ENCODE measurements at regions not wholly inside any gene's neighbourhood (a gene's known extent, or its start where the extent isn't known, plus 50 kb on each side); places are given as distances from the start of the nearest gene placed in this dataset.

DNA sequence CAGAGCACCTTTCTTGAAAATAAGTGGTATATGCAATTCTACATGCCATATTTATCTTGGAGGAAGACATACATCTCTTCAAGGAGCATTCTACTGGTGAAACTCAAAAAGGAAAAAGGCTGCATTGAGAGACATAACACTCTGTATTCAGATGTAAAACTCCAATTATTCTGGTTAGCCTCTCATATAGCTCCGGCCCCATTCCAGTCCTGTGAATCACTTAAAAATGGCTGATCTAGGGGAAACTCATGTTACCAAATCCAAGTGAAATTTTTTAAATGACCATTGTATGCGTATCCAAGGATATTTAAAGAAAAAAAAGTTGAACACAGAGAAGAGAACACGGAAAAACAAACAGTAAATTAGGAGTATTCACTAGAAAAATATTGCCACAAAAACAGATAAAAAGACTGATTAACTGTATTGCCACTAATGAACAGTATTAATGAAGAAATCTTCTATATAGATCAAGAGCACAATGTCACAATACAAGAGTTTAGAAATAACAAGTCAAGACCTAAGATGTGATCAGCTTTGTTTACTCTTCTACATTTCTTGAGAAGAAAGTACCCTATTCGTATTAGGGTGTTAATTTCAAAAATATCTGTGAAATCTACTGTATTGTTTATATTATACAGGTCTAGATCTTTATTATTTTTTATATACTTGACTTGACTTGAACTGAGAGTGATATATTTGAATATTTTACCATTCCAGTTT is 124.5 kb upstream of the GJE1 start:
- H3K36me3 ChIP-seq (ENCODE audit: control insufficient read depth, insufficient read depth, low read length), result no peaks in the 10 kb centered on the region
- WGBS (ENCODE audit: insufficient coverage), result no CpG with 5 or more reads among the region's 4 CpGs
- no peak for DNase-seq (ENCODE audit: low read depth in 4 of 6, low spot score in 6 of 6)

DNA sequence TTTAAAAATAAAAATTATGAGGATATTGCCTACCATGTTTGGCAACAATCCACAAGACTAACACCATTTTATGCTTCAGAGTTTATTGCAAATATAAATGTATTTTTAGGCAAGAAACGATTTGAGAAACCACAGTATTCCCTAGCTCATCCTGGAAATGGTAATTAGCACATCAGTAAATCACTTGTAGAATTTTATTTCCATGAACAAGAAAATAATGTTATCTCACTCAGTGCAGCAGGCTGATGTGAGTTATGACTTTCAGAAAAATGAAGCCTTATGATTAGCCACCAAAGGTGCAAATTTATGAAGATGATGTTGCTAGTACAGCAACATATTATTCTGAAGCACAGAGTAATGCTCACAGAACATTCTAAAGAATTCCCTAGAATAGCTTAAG is 127.7 kb upstream of the GJE1 start:
- Histone ChIP-seq H3K9me3 (ENCODE audit: control insufficient read depth, insufficient read depth, low read length) (no peaks in the 10 kb centered on the region), H3K27ac (ENCODE audit: low read depth, low read length) (no peak overlapping the region), H3K27me3 (ENCODE audit: control insufficient read depth, insufficient read depth, low read length) (no peaks in the 10 kb centered on the region), H3K4me1 (ENCODE audit: control insufficient read depth, insufficient read depth, low read length) (no peaks in the 10 kb centered on the region), H3K36me3 (ENCODE audit: control insufficient read depth, insufficient read depth, low read length) (no peaks in the 10 kb centered on the region), H3K4me3 (ENCODE audit: low read depth, low read length) (no peak overlapping the region)
- WGBS (ENCODE audit: insufficient coverage), result no CpG with 5 or more reads among the region's 1 CpG
- peak in 1 of 6 donors; percentile 53 for DNase-seq (ENCODE audit: low read depth in 4 of 6, low spot score in 6 of 6)

More for the DNA sequence above, 124.5 kb upstream of the GJE1 start:
- no peaks in the 10 kb centered on the region for H3K4me1 ChIP-seq (ENCODE audit: control insufficient read depth, insufficient read depth, low read length)
- H3K27me3 ChIP-seq (ENCODE audit: control insufficient read depth, insufficient read depth, low read length), result no peaks in the 10 kb centered on the region
- no peak overlapping the region for H3K4me3 ChIP-seq (ENCODE audit: low read depth, low read length)
- H3K27ac ChIP-seq (ENCODE audit: low read depth, low read length), result no peak overlapping the region
- no peaks in the 10 kb centered on the region for H3K9me3 ChIP-seq (ENCODE audit: control insufficient read depth, insufficient read depth, low read length)

DNA sequence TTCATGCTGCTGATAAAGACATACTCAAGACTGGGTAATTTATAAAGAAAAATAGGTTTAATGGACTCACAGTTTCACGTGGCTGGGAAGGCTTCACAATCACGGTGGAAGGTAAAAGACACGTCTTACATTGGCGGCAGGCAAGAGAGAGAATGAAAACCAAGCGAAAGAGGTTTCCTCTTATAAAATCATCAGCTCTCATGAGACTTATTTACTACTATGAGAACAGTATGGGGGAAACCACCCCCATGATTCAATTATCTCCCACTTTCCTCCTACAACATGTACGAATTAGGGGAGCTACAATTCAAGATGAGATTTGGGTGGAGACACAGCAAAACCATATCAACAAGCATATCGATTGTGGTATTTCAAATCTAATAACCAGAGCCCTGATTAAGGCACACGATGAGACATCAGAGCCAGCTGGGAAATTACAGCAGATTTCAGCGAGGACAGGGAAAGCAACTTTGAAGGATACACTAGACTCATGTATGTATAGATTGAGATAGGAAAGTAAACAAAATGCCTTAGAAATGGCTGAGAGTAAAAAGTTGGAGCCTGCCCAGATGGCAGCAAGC is 129.8 kb upstream of the GJE1 start:
- no peaks in the 10 kb centered on the region for H3K4me1 ChIP-seq (ENCODE audit: control insufficient read depth, insufficient read depth, low read length)
- H3K4me3 ChIP-seq (ENCODE audit: low read depth, low read length), result no peak overlapping the region
- DNase-seq (ENCODE audit: low read depth in 4 of 6, low spot score in 6 of 6), result no peak
- no peak overlapping the region for H3K27ac ChIP-seq (ENCODE audit: low read depth, low read length)
- H3K9me3 ChIP-seq (ENCODE audit: control insufficient read depth, insufficient read depth, low read length), result peaks cover 3% of the 10 kb centered on the region
- no peaks in the 10 kb centered on the region for H3K36me3 ChIP-seq (ENCODE audit: control insufficient read depth, insufficient read depth, low read length)
- no peaks in the 10 kb centered on the region for H3K27me3 ChIP-seq (ENCODE audit: control insufficient read depth, insufficient read depth, low read length)
- WGBS (ENCODE audit: insufficient coverage), result 77% methylated on average over 3 of the region's 9 CpGs

DNA sequence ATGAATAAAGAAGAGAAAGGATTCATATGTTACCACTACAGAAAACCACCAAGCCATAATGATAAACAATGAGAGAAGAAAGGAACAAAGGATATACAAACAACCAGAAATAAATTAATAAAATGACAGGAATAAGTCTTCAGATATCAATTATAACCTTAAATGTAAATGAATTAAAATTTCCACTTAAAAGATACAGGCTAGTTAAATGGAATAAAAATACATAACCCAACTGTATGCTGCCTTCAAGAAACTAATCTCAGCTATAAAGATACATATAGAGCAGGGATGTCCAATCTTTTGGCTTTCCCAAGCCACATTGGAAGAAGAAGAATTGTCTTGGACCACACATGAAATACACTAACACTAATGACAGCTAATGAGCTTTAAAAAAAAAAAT is 135.9 kb upstream of the GJE1 start:
- DNase-seq (ENCODE audit: low read depth in 4 of 6, low spot score in 6 of 6), result no peak
- H3K27ac ChIP-seq (ENCODE audit: low read depth, low read length), result no peak overlapping the region
- no peak overlapping the region for H3K4me3 ChIP-seq (ENCODE audit: low read depth, low read length)
- peaks cover 6% of the 10 kb centered on the region for H3K9me3 ChIP-seq (ENCODE audit: control insufficient read depth, insufficient read depth, low read length)
- no peaks in the 10 kb centered on the region for H3K27me3 ChIP-seq (ENCODE audit: control insufficient read depth, insufficient read depth, low read length)
- H3K4me1 ChIP-seq (ENCODE audit: control insufficient read depth, insufficient read depth, low read length), result no peaks in the 10 kb centered on the region
- no peaks in the 10 kb centered on the region for H3K36me3 ChIP-seq (ENCODE audit: control insufficient read depth, insufficient read depth, low read length)

DNA sequence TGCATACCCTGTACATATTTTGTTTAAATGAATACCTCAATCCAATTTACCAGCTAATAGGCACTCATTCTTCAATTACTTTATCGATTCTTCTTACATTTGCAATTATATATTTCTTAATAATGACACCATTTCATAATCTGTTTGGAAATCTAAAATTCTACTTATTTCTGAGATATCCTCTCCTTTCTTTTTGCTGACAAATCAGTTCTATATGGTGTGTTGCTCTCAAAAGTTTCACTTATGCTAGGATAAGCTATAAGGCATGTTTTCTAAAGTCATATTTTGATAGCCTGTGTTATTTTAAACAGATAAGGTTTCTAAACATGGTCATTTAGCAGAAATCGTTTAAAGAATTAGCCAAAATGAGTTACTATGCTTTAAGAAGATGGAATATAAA is 140.6 kb upstream of the GJE1 start:
- no peaks in the 10 kb centered on the region for H3K27me3 ChIP-seq (ENCODE audit: control insufficient read depth, insufficient read depth, low read length)
- WGBS (ENCODE audit: insufficient coverage), result no CpG with 5 or more reads among the region's 2 CpGs
- DNase-seq (ENCODE audit: low read depth in 4 of 6, low spot score in 6 of 6), result no peak

DNA sequence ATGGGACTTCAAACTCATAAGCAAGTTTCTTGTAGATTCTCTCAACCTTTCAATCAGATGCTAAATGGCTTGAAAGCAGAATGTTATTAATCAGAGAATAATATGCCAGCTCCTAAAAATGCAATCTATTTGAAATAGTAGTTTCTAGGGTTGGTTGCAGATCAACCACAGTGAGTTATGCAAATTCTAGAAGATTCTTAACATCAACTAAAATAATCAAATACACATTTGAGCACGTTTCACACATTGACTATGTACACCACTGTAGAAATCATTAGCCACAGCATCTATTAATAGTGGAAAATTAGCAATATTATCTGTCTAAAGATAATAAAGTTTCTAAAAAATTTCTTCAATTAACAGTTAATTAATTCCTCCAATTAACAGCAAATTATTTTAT is 141.9 kb upstream of the GJE1 start:
- Histone ChIP-seq H3K36me3 (ENCODE audit: control insufficient read depth, insufficient read depth, low read length) (no peaks in the 10 kb centered on the region), H3K4me3 (ENCODE audit: low read depth, low read length) (no peak overlapping the region), H3K27ac (ENCODE audit: low read depth, low read length) (no peak overlapping the region), H3K4me1 (ENCODE audit: control insufficient read depth, insufficient read depth, low read length) (no peaks in the 10 kb centered on the region), H3K27me3 (ENCODE audit: control insufficient read depth, insufficient read depth, low read length) (no peaks in the 10 kb centered on the region), H3K9me3 (ENCODE audit: control insufficient read depth, insufficient read depth, low read length) (no peaks in the 10 kb centered on the region)
- WGBS (ENCODE audit: insufficient coverage), result no CpG with 5 or more reads among the region's 1 CpG
- no peak for DNase-seq (ENCODE audit: low read depth in 4 of 6, low spot score in 6 of 6)

More for the DNA sequence above, 140.6 kb upstream of the GJE1 start:
- Histone ChIP-seq H3K4me1 (ENCODE audit: control insufficient read depth, insufficient read depth, low read length) (no peaks in the 10 kb centered on the region), H3K4me3 (ENCODE audit: low read depth, low read length) (no peak overlapping the region), H3K27ac (ENCODE audit: low read depth, low read length) (no peak overlapping the region), H3K36me3 (ENCODE audit: control insufficient read depth, insufficient read depth, low read length) (no peaks in the 10 kb centered on the region), H3K9me3 (ENCODE audit: control insufficient read depth, insufficient read depth, low read length) (peaks cover 3% of the 10 kb centered on the region)

DNA sequence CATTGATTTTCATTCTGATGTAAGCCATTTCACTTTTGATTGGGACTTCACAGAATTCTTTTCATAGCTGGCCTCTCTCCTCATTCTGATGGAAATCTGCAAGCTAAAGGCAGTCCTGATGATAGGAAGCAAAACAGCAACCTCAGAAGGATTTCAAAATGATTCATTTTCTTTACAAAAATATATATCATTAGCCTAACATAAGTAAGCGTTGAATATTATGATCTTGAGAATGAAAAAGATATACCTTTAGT is 143.1 kb upstream of the GJE1 start:
- Histone ChIP-seq H3K4me3 (ENCODE audit: low read depth, low read length) (no peak overlapping the region), H3K9me3 (ENCODE audit: control insufficient read depth, insufficient read depth, low read length) (no peaks in the 10 kb centered on the region), H3K4me1 (ENCODE audit: control insufficient read depth, insufficient read depth, low read length) (no peaks in the 10 kb centered on the region), H3K27ac (ENCODE audit: low read depth, low read length) (no peak overlapping the region), H3K36me3 (ENCODE audit: control insufficient read depth, insufficient read depth, low read length) (no peaks in the 10 kb centered on the region), H3K27me3 (ENCODE audit: control insufficient read depth, insufficient read depth, low read length) (no peaks in the 10 kb centered on the region)
- no CpG with 5 or more reads among the region's 1 CpG for WGBS (ENCODE audit: insufficient coverage)
- DNase-seq (ENCODE audit: low read depth in 4 of 6, low spot score in 6 of 6), result no peak

DNA sequence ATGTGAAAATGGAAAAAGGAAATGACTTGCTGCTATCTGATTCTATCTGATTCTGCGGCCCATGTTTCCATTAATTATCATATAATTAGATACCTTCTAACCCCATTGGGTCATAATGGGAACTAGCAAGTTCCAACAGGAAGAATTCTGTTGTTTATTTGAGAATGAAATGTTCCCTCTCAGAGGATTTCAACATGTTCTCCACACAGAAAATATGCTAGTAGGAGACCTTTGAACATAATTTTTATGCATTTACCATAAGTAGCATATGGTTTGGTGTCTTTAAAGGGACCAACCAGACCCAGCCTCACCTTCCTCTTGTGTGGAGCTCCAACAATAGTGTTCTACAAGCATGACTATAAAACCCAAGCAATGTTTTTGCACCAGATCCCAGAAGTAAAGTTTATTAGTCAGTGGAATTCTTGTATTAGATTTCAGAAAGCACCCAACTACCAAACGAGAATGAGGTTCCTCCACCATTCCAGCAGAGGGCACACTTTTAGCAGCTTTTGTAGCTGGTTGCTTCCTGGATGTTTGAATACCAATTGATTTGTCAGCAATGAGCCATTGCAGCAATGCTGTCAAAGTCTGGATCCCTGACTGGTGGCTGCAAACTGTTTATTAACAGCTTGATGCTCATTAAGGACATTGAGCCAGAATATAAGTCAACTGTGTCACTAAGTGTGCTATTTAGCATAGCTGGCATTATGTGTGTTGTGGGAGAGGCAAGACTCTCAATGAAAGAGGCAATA is 143.6 kb upstream of the GJE1 start:
- no peak overlapping the region for H3K4me3 ChIP-seq (ENCODE audit: low read depth, low read length)
- no peaks in the 10 kb centered on the region for H3K36me3 ChIP-seq (ENCODE audit: control insufficient read depth, insufficient read depth, low read length)
- no peaks in the 10 kb centered on the region for H3K4me1 ChIP-seq (ENCODE audit: control insufficient read depth, insufficient read depth, low read length)
- WGBS (ENCODE audit: insufficient coverage), result no CpG with 5 or more reads among the region's 2 CpGs
- peak in 2 of 6 donors; percentile 2 to 6 for DNase-seq (ENCODE audit: low read depth in 4 of 6, low spot score in 6 of 6)
- H3K27me3 ChIP-seq (ENCODE audit: control insufficient read depth, insufficient read depth, low read length), result no peaks in the 10 kb centered on the region
- no peak overlapping the region for H3K27ac ChIP-seq (ENCODE audit: low read depth, low read length)
- H3K9me3 ChIP-seq (ENCODE audit: control insufficient read depth, insufficient read depth, low read length), result no peaks in the 10 kb centered on the region

DNA sequence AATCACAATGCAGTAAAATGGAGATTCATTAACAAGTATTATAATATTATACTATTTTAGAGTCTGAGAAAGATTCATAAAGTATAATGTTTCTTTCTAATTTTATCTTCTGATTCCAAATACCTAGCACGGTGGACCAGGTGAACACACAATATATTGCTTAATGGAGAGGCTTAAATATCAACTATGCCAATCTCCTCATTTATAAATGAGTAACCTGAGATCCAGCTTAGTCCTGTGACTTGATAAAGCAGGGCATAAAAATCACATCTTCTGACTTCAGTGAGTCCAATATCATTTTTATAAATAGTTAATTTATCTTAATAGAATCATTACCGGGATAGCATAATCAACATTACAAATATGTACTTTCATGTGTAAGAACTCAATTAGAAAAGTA is 144.4 kb upstream of the GJE1 start:
- H3K4me1 ChIP-seq (ENCODE audit: control insufficient read depth, insufficient read depth, low read length), result no peaks in the 10 kb centered on the region
- H3K9me3 ChIP-seq (ENCODE audit: control insufficient read depth, insufficient read depth, low read length), result no peaks in the 10 kb centered on the region
- no peaks in the 10 kb centered on the region for H3K36me3 ChIP-seq (ENCODE audit: control insufficient read depth, insufficient read depth, low read length)
- H3K4me3 ChIP-seq (ENCODE audit: low read depth, low read length), result no peak overlapping the region
- WGBS (ENCODE audit: insufficient coverage), result no CpG with 5 or more reads among the region's 2 CpGs
- DNase-seq (ENCODE audit: low read depth in 4 of 6, low spot score in 6 of 6), result no peak
- H3K27me3 ChIP-seq (ENCODE audit: control insufficient read depth, insufficient read depth, low read length), result no peaks in the 10 kb centered on the region
- H3K27ac ChIP-seq (ENCODE audit: low read depth, low read length), result no peak overlapping the region

DNA sequence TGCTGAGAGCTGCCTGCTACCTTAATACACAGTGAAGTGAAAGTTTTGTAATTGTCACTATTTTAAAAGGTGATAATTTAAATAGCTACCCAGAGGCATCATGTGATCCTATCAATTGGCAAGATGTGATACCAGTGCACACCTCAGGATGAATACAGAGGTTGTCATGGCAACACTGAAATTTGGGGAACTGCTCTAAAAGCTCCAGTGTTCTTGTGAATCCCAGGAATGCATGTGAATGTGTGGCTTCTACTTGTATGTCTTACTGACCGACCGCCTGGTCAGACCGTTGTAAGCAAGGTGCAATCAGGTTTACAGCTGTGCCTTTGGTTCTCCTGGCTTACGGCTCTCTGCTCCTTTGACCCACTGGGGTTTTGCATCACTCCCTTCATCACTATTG is 146.3 kb upstream of the GJE1 start:
- Histone ChIP-seq H3K27ac (ENCODE audit: low read depth, low read length) (no peak overlapping the region), H3K4me1 (ENCODE audit: control insufficient read depth, insufficient read depth, low read length) (no peaks in the 10 kb centered on the region), H3K9me3 (ENCODE audit: control insufficient read depth, insufficient read depth, low read length) (no peaks in the 10 kb centered on the region), H3K36me3 (ENCODE audit: control insufficient read depth, insufficient read depth, low read length) (no peaks in the 10 kb centered on the region), H3K4me3 (ENCODE audit: low read depth, low read length) (no peak overlapping the region), H3K27me3 (ENCODE audit: control insufficient read depth, insufficient read depth, low read length) (no peaks in the 10 kb centered on the region)
- DNase-seq (ENCODE audit: low read depth in 4 of 6, low spot score in 6 of 6), result peak in 2 of 6 donors; percentile 5 to 49
- no CpG with 5 or more reads among the region's 4 CpGs for WGBS (ENCODE audit: insufficient coverage)
